ENCODE measurements at regions not wholly inside any gene's neighbourhood (a gene's known extent, or its start where the extent isn't known, plus 50 kb on each side); places are given as distances from the start of the nearest gene placed in this dataset.

- FAIRE-seq (no peak), DNase-seq (ENCODE audit: low spot score) (no peak)
These were observed 399.2 kb downstream of the LRIG3 start for GRCh38 chr12:58521152-58521551.

- no peak for DNase-seq (ENCODE audit: low spot score)
- FAIRE-seq = no peak
These were observed 398.5 kb downstream of the LRIG3 start for GRCh38 chr12:58521796-58522195.

GRCh38 chr12:58523360-58523759 lies 396.9 kb downstream of the LRIG3 start:
- DNase-seq (ENCODE audit: low spot score) = no peak
- no peak for FAIRE-seq

GRCh38 chr12:58528271-58528670 lies 392.0 kb downstream of the LRIG3 start:
- DNase-seq (ENCODE audit: low spot score) (no peak), FAIRE-seq (no peak)

GRCh38 chr12:58529114-58529665 lies 391.1 kb downstream of the LRIG3 start:
- FAIRE-seq = no peak
- no peak for DNase-seq (ENCODE audit: low spot score)

- peak; percentile 60 for DNase-seq (ENCODE audit: low spot score)
- no peak for FAIRE-seq
These were observed 390.2 kb downstream of the LRIG3 start for GRCh38 chr12:58529897-58530741.

GRCh38 chr12:58530742-58531062 lies 389.6 kb downstream of the LRIG3 start:
- FAIRE-seq = no peak

GRCh38 chr12:58532855-58533608 lies 387.3 kb downstream of the LRIG3 start:
- DNase-seq (ENCODE audit: low spot score) (no peak), FAIRE-seq (no peak)

More at GRCh38 chr12:58530742-58531062, 389.6 kb downstream of the LRIG3 start:
- DNase-seq (ENCODE audit: low spot score) = peak; percentile 11

- FAIRE-seq (no peak), DNase-seq (ENCODE audit: low spot score) (no peak)
These were observed 386.7 kb downstream of the LRIG3 start for GRCh38 chr12:58533652-58534051.

GRCh38 chr12:58537278-58537677 lies 383.0 kb downstream of the LRIG3 start:
- DNase-seq (ENCODE audit: low spot score) (peak; percentile 11), FAIRE-seq (no peak)

GRCh38 chr12:58539295-58539694 lies 381.0 kb downstream of the LRIG3 start:
- DNase-seq (ENCODE audit: low spot score) (no peak), FAIRE-seq (no peak)

GRCh38 chr12:58540480-58541299 lies 379.6 kb downstream of the LRIG3 start:
- FAIRE-seq = peak; percentile 87
- peak; percentile 72 for DNase-seq (ENCODE audit: low spot score)

- no peak for FAIRE-seq
These were observed 379.0 kb downstream of the LRIG3 start for GRCh38 chr12:58541300-58541690.

GRCh38 chr12:58544281-58544680 lies 376.0 kb downstream of the LRIG3 start:
- DNase-seq (ENCODE audit: low spot score) (no peak), FAIRE-seq (no peak)

More at GRCh38 chr12:58541300-58541690, 379.0 kb downstream of the LRIG3 start:
- DNase-seq (ENCODE audit: low spot score) = no peak

- DNase-seq (ENCODE audit: low spot score) (no peak), FAIRE-seq (no peak)
These were observed 373.1 kb downstream of the LRIG3 start for GRCh38 chr12:58547217-58547616.

GRCh38 chr12:58548801-58549200 lies 371.5 kb downstream of the LRIG3 start:
- DNase-seq (ENCODE audit: low spot score) (no peak), FAIRE-seq (no peak)

GRCh38 chr12:58554522-58555157 lies 365.7 kb downstream of the LRIG3 start:
- FAIRE-seq (no peak), DNase-seq (ENCODE audit: low spot score) (no peak)

- DNase-seq (ENCODE audit: low spot score) (peak; percentile 13), FAIRE-seq (no peak)
These were observed 363.1 kb downstream of the LRIG3 start for GRCh38 chr12:58557171-58557570.

- DNase-seq (ENCODE audit: low spot score) (no peak), FAIRE-seq (no peak)
These were observed 362.6 kb downstream of the LRIG3 start for GRCh38 chr12:58557661-58558060.

- DNase-seq (ENCODE audit: low spot score) (no peak), FAIRE-seq (no peak)
These were observed 356.7 kb downstream of the LRIG3 start for GRCh38 chr12:58563621-58564020.

- DNase-seq (ENCODE audit: low spot score) (no peak), FAIRE-seq (no peak)
These were observed 355.6 kb downstream of the LRIG3 start for GRCh38 chr12:58564721-58565120.
